ENCODE measurements at regions not wholly inside any gene's neighbourhood (a gene's known extent, or its start where the extent isn't known, plus 50 kb on each side); places are given as distances from the start of the nearest gene placed in this dataset.

- DNase-seq, result no peak
- intact Hi-C loops (cut with DNase I), result no loop called here
- no peak overlapping the region for H3K4me3 ChIP-seq (replicated peaks in 1 of 3)
- no peaks in the 10 kb centered on the region for H3K27me3 ChIP-seq
- no peaks in the 10 kb centered on the region for H3K36me3 ChIP-seq
- no peaks in the 10 kb centered on the region for H3K4me1 ChIP-seq
- TF ChIP-seq CTCF (IDR thresholded peaks at IDR 0.05) (no peak), POLR2A (IDR thresholded peaks at IDR 0.05) (no peak)
- no peaks in the 10 kb centered on the region for H3K9me3 ChIP-seq
- WGBS, 2 donors, result 88 to 90% methylated on average over 3 of the region's 3 CpGs
- H3K27ac ChIP-seq, result no peak overlapping the region
Measured at GRCh38 chr1:216836316-216836715, 113.1 kb upstream of the ESRRG start.

- intact Hi-C loops (cut with DNase I), result no loop called here
- TF ChIP-seq POLR2A (IDR thresholded peaks at IDR 0.05), result no peak
- no peak for TF ChIP-seq CTCF (IDR thresholded peaks at IDR 0.05)
- peaks cover 0 to 9% of the 10 kb centered on the region in 2 donors for H3K4me1 ChIP-seq
- H3K27me3 ChIP-seq, result no peaks in the 10 kb centered on the region
- DNase-seq, result no peak
- H3K4me3 ChIP-seq (replicated peaks in 1 of 3), result no peak overlapping the region
- no peaks in the 10 kb centered on the region for H3K36me3 ChIP-seq
- 85 to 91% methylated on average over 4 of the region's 4 CpGs for WGBS, 2 donors
- H3K9me3 ChIP-seq, result no peaks in the 10 kb centered on the region
- no peak overlapping the region for H3K27ac ChIP-seq
Measured at GRCh38 chr1:216833509-216833908, 110.3 kb upstream of the ESRRG start.

- WGBS, 2 donors, result 87% methylated on average over 3 of the region's 3 CpGs
Measured at GRCh38 chr1:216832192-216832591, 109.0 kb upstream of the ESRRG start.

GRCh38 chr1:216830424-216831210, 107.4 kb upstream of the ESRRG start:
- H3K36me3 ChIP-seq, result no peaks in the 10 kb centered on the region
- TF ChIP-seq CTCF (IDR thresholded peaks at IDR 0.05) (no peak), POLR2A (IDR thresholded peaks at IDR 0.05) (no peak)
- intact Hi-C loops (cut with DNase I), result no loop called here
- no peaks in the 10 kb centered on the region for H3K27me3 ChIP-seq
- H3K4me3 ChIP-seq (replicated peaks in 1 of 3), result no peak overlapping the region
- no peak overlapping the region for H3K27ac ChIP-seq
- WGBS, 2 donors, result 29% methylated on average over 10 of the region's 10 CpGs
- peak; percentile 67 to 77 for DNase-seq
- H3K9me3 ChIP-seq, result no peaks in the 10 kb centered on the region
- peaks cover 0 to 9% of the 10 kb centered on the region in 2 donors for H3K4me1 ChIP-seq

More at GRCh38 chr1:216832192-216832591, 109.0 kb upstream of the ESRRG start:
- TF ChIP-seq CTCF (IDR thresholded peaks at IDR 0.05), result no peak
- TF ChIP-seq POLR2A (IDR thresholded peaks at IDR 0.05), result no peak
- intact Hi-C loops (cut with DNase I), result no loop called here
- DNase-seq, result no peak
- Histone ChIP-seq H3K27ac (no peak overlapping the region), H3K4me1 (peaks cover 0 to 9% of the 10 kb centered on the region in 2 donors), H3K27me3 (no peaks in the 10 kb centered on the region), H3K36me3 (no peaks in the 10 kb centered on the region), H3K4me3 (replicated peaks in 1 of 3) (no peak overlapping the region), H3K9me3 (no peaks in the 10 kb centered on the region)

GRCh38 chr1:216827251-216827650, 104.0 kb upstream of the ESRRG start:
- DNase-seq, result no peak
- intact Hi-C loops (cut with DNase I), result no loop called here
- H3K4me1 ChIP-seq, result peaks cover 4 to 19% of the 10 kb centered on the region in 2 donors
- TF ChIP-seq CTCF (IDR thresholded peaks at IDR 0.05) (no peak), POLR2A (IDR thresholded peaks at IDR 0.05) (no peak)
- H3K27me3 ChIP-seq, result no peaks in the 10 kb centered on the region
- 94 to 96% methylated on average over 2 of the region's 2 CpGs for WGBS, 2 donors
- no peaks in the 10 kb centered on the region for H3K36me3 ChIP-seq
- H3K9me3 ChIP-seq, result no peaks in the 10 kb centered on the region
- H3K4me3 ChIP-seq (replicated peaks in 1 of 3), result no peak overlapping the region
- no peak overlapping the region for H3K27ac ChIP-seq
